ENCODE measurements at regions not wholly inside any gene's neighbourhood (a gene's known extent, or its start where the extent isn't known, plus 50 kb on each side); places are given as distances from the start of the nearest gene placed in this dataset.

DNA sequence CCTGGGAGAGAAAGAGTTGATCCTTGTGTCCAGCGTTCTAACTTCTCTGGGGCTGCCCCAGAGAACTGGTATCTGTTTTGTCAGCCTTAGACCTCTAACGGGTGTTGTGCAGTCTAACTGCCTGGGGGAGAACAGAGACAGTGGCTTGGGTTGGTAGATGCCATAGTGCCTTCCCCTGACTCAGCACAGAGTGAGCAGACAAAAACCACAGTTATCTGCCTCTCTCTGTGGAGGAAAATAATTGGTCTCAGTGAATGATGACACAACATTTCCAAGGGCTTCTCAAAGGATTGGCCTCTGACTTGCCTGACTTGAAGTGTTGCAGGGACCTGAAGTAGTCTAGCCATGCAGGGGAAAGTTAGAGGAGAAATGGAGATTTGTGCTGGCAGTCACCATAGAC is 226.2 kb upstream of the MAN1A1 start:
- no peak overlapping the region for H2BK15ac ChIP-seq (ENCODE audit: low read depth, low read length)
- no peaks in the 10 kb centered on the region for H3K9me1 ChIP-seq (ENCODE audit: insufficient read depth, low read length)
- peak overlapping the region; percentile 56 for H2AFZ ChIP-seq (replicated peaks; ENCODE audit: low read length, poor library complexity)
- ATAC-seq (ENCODE audit: low read depth) (peak; percentile 60), DNase-seq (peak; percentile 52)
- H3K14ac ChIP-seq (replicated peaks; ENCODE audit: low read depth, low read length) = no peak overlapping the region
- H3K79me1 ChIP-seq (ENCODE audit: low read depth in 1 of 2, low read length in 2 of 2) = no peaks in the 10 kb centered on the region
- no peak overlapping the region for H3K4me3 ChIP-seq (ENCODE audit: insufficient read depth, low read depth, low read length)
- H3K18ac ChIP-seq (ENCODE audit: low read depth, low read length) = no peak overlapping the region
- H4K20me1 ChIP-seq (ENCODE audit: insufficient read depth, low read length) = no peaks in the 10 kb centered on the region
- H2BK120ac ChIP-seq (ENCODE audit: low read depth, low read length) = no peak overlapping the region
- no peak overlapping the region for H3K56ac ChIP-seq (ENCODE audit: extremely low read depth, insufficient read depth, low read length)
- no peaks in the 10 kb centered on the region for H3K9me3 ChIP-seq (ENCODE audit: control insufficient read depth, insufficient read depth, low read length)
- no peak overlapping the region for H2BK20ac ChIP-seq (ENCODE audit: low read depth, low read length)
- in situ Hi-C loops (cut with MboI; ENCODE audit: low sequenced_read_pairs) = no loop called here
- H4K91ac ChIP-seq (ENCODE audit: insufficient read depth, low read depth, low read length) = no peak overlapping the region
- H3K4ac ChIP-seq (ENCODE audit: low read depth, low read length) = no peak overlapping the region
- H2BK5ac ChIP-seq (ENCODE audit: low read depth, low read length, poor library complexity, severe bottlenecking) = no peak overlapping the region
- TF ChIP-seq POLR2A (IDR thresholded peaks at IDR 0.05; ENCODE audit: low read depth, low read length) (no peak), FOS (IDR thresholded peaks at IDR 0.05; ENCODE audit: low read depth, low read length) (no peak), RAD21 (IDR thresholded peaks at IDR 0.05; ENCODE audit: low read length) (no peak), MAZ (IDR thresholded peaks at IDR 0.05; ENCODE audit: borderline replicate concordance, low read depth, low read length) (no peak), NFE2L2 (IDR thresholded peaks at IDR 0.05; ENCODE audit: low read depth, low read length) (no peak), MAFK (IDR thresholded peaks at IDR 0.05; ENCODE audit: low read depth, low read length) (peak; percentile 66; the same call in 1 of the 2 replicates), RCOR1 (IDR thresholded peaks at IDR 0.05; ENCODE audit: insufficient replicate concordance, low read length) (no peak), SMC3 (IDR thresholded peaks at IDR 0.05; ENCODE audit: low read depth, low read length) (no peak)
- TF ChIP-seq, protein P1, sequence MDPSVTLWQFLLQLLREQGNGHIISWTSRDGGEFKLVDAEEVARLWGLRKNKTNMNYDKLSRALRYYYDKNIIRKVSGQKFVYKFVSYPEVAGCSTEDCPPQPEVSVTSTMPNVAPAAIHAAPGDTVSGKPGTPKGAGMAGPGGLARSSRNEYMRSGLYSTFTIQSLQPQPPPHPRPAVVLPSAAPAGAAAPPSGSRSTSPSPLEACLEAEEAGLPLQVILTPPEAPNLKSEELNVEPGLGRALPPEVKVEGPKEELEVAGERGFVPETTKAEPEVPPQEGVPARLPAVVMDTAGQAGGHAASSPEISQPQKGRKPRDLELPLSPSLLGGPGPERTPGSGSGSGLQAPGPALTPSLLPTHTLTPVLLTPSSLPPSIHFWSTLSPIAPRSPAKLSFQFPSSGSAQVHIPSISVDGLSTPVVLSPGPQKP (IDR thresholded peaks at IDR 0.05; ENCODE audit: borderline replicate concordance, low read depth, low read length) = no peak
- H2AK5ac ChIP-seq (ENCODE audit: low read depth, low read length) = no peak overlapping the region
- H3K36me3 ChIP-seq (ENCODE audit: control insufficient read depth, insufficient read depth, low read length) = no peaks in the 10 kb centered on the region
- H3K9ac ChIP-seq (ENCODE audit: low read depth, low read length) = no peak overlapping the region
- intact Hi-C loops (cut with micrococcal nuclease) = no loop called here
- CTCF ChIA-PET = no interaction called here
- no peak overlapping the region for H3K27ac ChIP-seq (ENCODE audit: insufficient read depth, low read length)
- no peak overlapping the region for H4K8ac ChIP-seq (ENCODE audit: low read depth in 2 of 2, low read length in 2 of 2)
- no TSS peak for BruUV-seq (replicated peaks)
- POLR2A ChIA-PET (ENCODE audit: unreplicated experiment) = no interaction called here
- dilution Hi-C loops (cut with HindIII; ENCODE audit: low sequenced_read_pairs, unreplicated experiment) = no loop called here
- H3K4me2 ChIP-seq (ENCODE audit: low read depth, low read length) = no peak overlapping the region
- no peak overlapping the region for H2AK9ac ChIP-seq (replicated peaks; ENCODE audit: low read depth, low read length, poor library complexity)
- no CpG with 5 or more reads among the region's 2 CpGs for WGBS, 2 experiments (ENCODE audit: extremely low coverage in 2 of 2, insufficient read length in 1 of 2)
- no peaks in the 10 kb centered on the region for H3K4me1 ChIP-seq (ENCODE audit: control insufficient read depth, insufficient read depth, low read length)
- no peak overlapping the region for H3K23ac ChIP-seq (ENCODE audit: low read depth, low read length)
- H4K5ac ChIP-seq (ENCODE audit: low read depth, low read length) = no peak overlapping the region
- no peaks in the 10 kb centered on the region for H3K27me3 ChIP-seq (ENCODE audit: control insufficient read depth, insufficient read depth, low read length)

Measured in IMR-90 (cell line).